SH-SY5Y (cell line): ENCODE measurements at regions not wholly inside any gene's neighbourhood (a gene's known extent, or its start where the extent isn't known, plus 50 kb on each side); places are given as distances from the start of the nearest gene placed in this dataset.

Experiments
- GATA2 ChIP-seq: IDR thresholded peaks from 2 replicates; pipeline ENCODE4 v1.6.1; 2011; ENCODE audit warnings: mild to moderate bottlenecking, low read depth, low read length
- GATA3 ChIP-seq: IDR thresholded peaks from 2 replicates; pipeline ENCODE4 v1.6.1; 2011; ENCODE audit warnings: low read depth, mild to moderate bottlenecking, low read length, moderate library complexity

GRCh38 chrX:13386636-13387035, 66.8 kb upstream of the ATXN3L start:
- TF ChIP-seq GATA3: no peak
- no peak for TF ChIP-seq GATA2
